ENCODE measurements at regions not wholly inside any gene's neighbourhood (a gene's known extent, or its start where the extent isn't known, plus 50 kb on each side); places are given as distances from the start of the nearest gene placed in this dataset.

DNA sequence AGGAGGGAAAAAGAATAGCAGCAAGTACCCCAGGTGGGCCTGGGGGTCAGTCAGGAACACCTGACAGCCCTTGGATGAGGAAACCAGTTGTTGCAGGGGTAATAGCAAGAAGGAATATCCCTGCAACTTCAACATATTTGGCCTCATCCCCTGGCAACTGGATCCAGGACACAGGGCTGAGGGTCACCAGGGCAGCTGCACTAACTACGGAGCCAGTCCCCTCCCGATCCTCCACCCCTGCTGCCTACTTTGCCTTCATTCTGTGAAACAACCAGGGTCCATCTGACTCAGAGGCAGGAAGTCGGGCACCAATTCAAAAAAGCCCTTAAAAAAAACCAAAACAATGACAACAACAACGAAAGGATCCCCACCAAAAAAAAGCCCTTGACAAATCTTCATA is 52.9 kb downstream of the FRMPD3 start:
- no peak for TF ChIP-seq CTCF (conservative IDR thresholded peaks at IDR 0.05 in 1 of 2, IDR thresholded peaks at IDR 0.05 in 1 of 2; ENCODE audit: low read depth in 1 of 2, low read length in 2 of 2)
- TF ChIP-seq EZH2 (IDR thresholded peaks at IDR 0.05; ENCODE audit: low read length, missing control alignments): no peak

Data from fibroblast of lung (primary cell).